K562 (cell line): ENCODE measurements at regions not wholly inside any gene's neighbourhood (a gene's known extent, or its start where the extent isn't known, plus 50 kb on each side); places are given as distances from the start of the nearest gene placed in this dataset.

Experiments used
- ATAC-seq: fragments of 200-7000 bp; cut with Tn5 transposase; 3 replicates; pipeline ENCODE4 v1.9.1; 2020; ENCODE audit warnings: moderate library complexity
- BruUV-seq: library from RNA; stranded (reverse); fragments of 400-500 nt; replicated peaks from 2 replicates; lab custom pipeline; 2021; lab: Mats Ljungman, UMichigan
- CTCF ChIA-PET: fragments of 300-600 bp; formaldehyde crosslinking; extraction: SDS; loops from one replicate; lab custom pipeline; 2021; ENCODE audit warnings: low intra/inter-chr PET ratio; lab: Yijun Ruan, JAX
- POLR2A ChIA-PET: fragments of 300-600, 350-650 bp; sonication (Branson Sonifier 250); formaldehyde crosslinking; extraction: SDS; loops from one replicate; lab custom pipeline; 2021; ENCODE audit warnings: antibody characterized with exemption, inconsistent platforms; lab: Yijun Ruan, JAX
- DNase-seq, 4 experiments: peaks; one replicate each; pipeline versions ENCODE4 v3.0.0 to v3.0.0-alpha.2; 2011 to 2018; ENCODE audit warnings: low spot score in 3 of 4, mixed read lengths in 3 of 4; ENCODE audit errors: extremely low read depth in 1 of 4
- FAIRE-seq: peaks from 2 replicates; lab custom pipeline; 2011; peaks lifted over from hg19 to GRCh38; lab: Jason Lieb, UNC
- H2AFZ ChIP-seq: 2 replicates; pipeline ENCODE4 v1.6.0; 2011; ENCODE audit warnings: low read depth, low read length, control low read depth, inconsistent platforms
- H3K27ac ChIP-seq: fragments of 200-600 bp; 3 replicates; pipeline ENCODE4 v1.8.0; 2011; ENCODE audit warnings: low read depth, mild to moderate bottlenecking, control low read depth, inconsistent platforms, low read length, moderate library complexity, mixed read lengths; ENCODE audit errors: extremely low read depth
- H3K27me3 ChIP-seq, 2 experiments: fragments of 300-600 bp in 1 of 2; 2 replicates in 1 of 2; 3 replicates in 1 of 2; pipeline versions ENCODE4 v1.6.0 to v1.8.0; 2011; ENCODE audit warnings: inconsistent platforms in 2 of 2, low read length in 2 of 2, mild to moderate bottlenecking in 1 of 2, mixed read lengths in 1 of 2, moderate library complexity in 1 of 2; ENCODE audit not compliant: control insufficient read depth in 2 of 2, insufficient read depth in 2 of 2
- H3K36me3 ChIP-seq: fragments of 300-600 bp; 3 replicates; pipeline ENCODE4 v1.8.0; 2011; ENCODE audit warnings: mild to moderate bottlenecking, low read length, inconsistent platforms; ENCODE audit not compliant: control insufficient read depth, insufficient read depth
- H3K4me1 ChIP-seq, 2 experiments: fragments of 200-600 bp in 1 of 2; replicated peaks in 1 of 2; 2 replicates in 1 of 2; 3 replicates in 1 of 2; pipeline versions ENCODE4 v1.5.1 to v1.8.0; 2011; ENCODE audit warnings: inconsistent platforms in 2 of 2, low read length in 2 of 2, mild to moderate bottlenecking in 1 of 2, mixed read lengths in 1 of 2, moderate library complexity in 1 of 2; ENCODE audit not compliant: control insufficient read depth in 2 of 2, insufficient read depth in 2 of 2
- H3K4me2 ChIP-seq: 2 replicates; pipeline ENCODE4 v1.6.1; 2011; ENCODE audit warnings: low read length, control low read depth, inconsistent platforms, mixed read lengths; ENCODE audit not compliant: insufficient read depth
- H3K4me3 ChIP-seq: fragments of 200-600 bp; sonication (generic), shearing (Covaris generic); 2 replicates; pipeline ENCODE4 v1.5.1; 2016; ENCODE audit warnings: control low read depth, inconsistent platforms
- H3K79me2 ChIP-seq: fragments of 200-600 bp; 3 replicates; pipeline ENCODE4 v1.8.0; 2011; ENCODE audit warnings: low read length, inconsistent platforms; ENCODE audit not compliant: control insufficient read depth, insufficient read depth
- H3K9ac ChIP-seq, 2 experiments: 2 replicates each; pipeline versions ENCODE4 v1.6.0 to v1.6.1; 2011; ENCODE audit warnings: low read depth in 2 of 2, low read length in 2 of 2, control low read depth in 1 of 2, inconsistent platforms in 1 of 2, mild to moderate bottlenecking in 1 of 2, mixed read lengths in 1 of 2; ENCODE audit not compliant: insufficient read depth in 1 of 2
- H3K9me1 ChIP-seq: one replicate; pipeline ENCODE4 v1.6.0; 2011; ENCODE audit warnings: inconsistent platforms, mild to moderate bottlenecking, low read length, moderate library complexity; ENCODE audit not compliant: control insufficient read depth, insufficient read depth
- H3K9me3 ChIP-seq: replicated peaks from 2 replicates; pipeline ENCODE4 v1.5.1; 2011; ENCODE audit warnings: low read depth, low read length, inconsistent platforms; ENCODE audit not compliant: control insufficient read depth, insufficient read depth
- H4K20me1 ChIP-seq: replicated peaks from 2 replicates; pipeline ENCODE4 v1.6.1; 2011; ENCODE audit warnings: low read length, inconsistent platforms, mixed read lengths; ENCODE audit not compliant: control insufficient read depth, insufficient read depth
- CHD4 ChIP-seq: fragments of 200-600 bp; sonication (generic); IDR thresholded peaks from 3 replicates; pipeline ENCODE4 v1.6.1; 2012; ENCODE audit warnings: low read depth, mild to moderate bottlenecking, mixed read lengths, low read length, inconsistent platforms; ENCODE audit not compliant: insufficient read depth, insufficient replicate concordance, poor library complexity, severe bottlenecking
- CTCFL ChIP-seq: IDR thresholded peaks from 2 replicates; pipeline ENCODE4 v1.6.1; 2011; ENCODE audit warnings: borderline replicate concordance, low read depth, mild to moderate bottlenecking, moderate library complexity, low read length; ENCODE audit not compliant: insufficient read depth, poor library complexity, severe bottlenecking
- DDX20 ChIP-seq: fragments of 450-650 bp; IDR thresholded peaks from 2 replicates; pipeline ENCODE4 v1.6.1; 2016; ENCODE audit warnings: missing genetic modification characterization, low read depth, mild to moderate bottlenecking, missing compliant biosample characterization, moderate library complexity
- DEAF1 ChIP-seq: fragments of 450-650 bp; formaldehyde crosslinking; IDR thresholded peaks from 2 replicates; pipeline ENCODE4 v1.4.0; 2020; ENCODE audit warnings: mild to moderate bottlenecking, moderate library complexity
- DPF2 ChIP-seq: fragments of 450-650 bp; IDR thresholded peaks from 2 replicates; pipeline ENCODE4 v1.6.1; 2016
- HDAC2 ChIP-seq: fragments of 450-650 bp; IDR thresholded peaks from 2 replicates; pipeline ENCODE4 v1.6.1; 2016; ENCODE audit warnings: mild to moderate bottlenecking
- HNRNPLL ChIP-seq: fragments of 200-400 bp; formaldehyde crosslinking; IDR thresholded peaks from 2 replicates; pipeline ENCODE4 v1.6.1; 2017; ENCODE audit warnings: low read length, low read depth, mild to moderate bottlenecking; ENCODE audit not compliant: poor library complexity, severe bottlenecking
- KLF10 ChIP-seq: fragments of 250-450 bp; sonication (Bioruptor Pico); IDR thresholded peaks from 2 replicates; pipeline ENCODE4 v1.6.1; 2021; ENCODE audit warnings: matching md5 sums
- LARP7 ChIP-seq: fragments of 450-650 bp; IDR thresholded peaks from 2 replicates; pipeline ENCODE4 v1.6.1; 2016
- MNT ChIP-seq, 2 experiments: fragments of 450-650 bp; conservative IDR thresholded peaks; 2 replicates each; pipeline ENCODE4 v1.6.1; 2017; ENCODE audit warnings: mild to moderate bottlenecking in 2 of 2, moderate library complexity in 2 of 2
- NEUROD1 ChIP-seq: fragments of 150-350 bp; IDR thresholded peaks from 2 replicates; pipeline ENCODE4 v1.6.1; 2014; ENCODE audit warnings: borderline replicate concordance, low read length, low read depth; ENCODE audit not compliant: partially characterized antibody
- RBM15 ChIP-seq: fragments of 200-400 bp; formaldehyde crosslinking; IDR thresholded peaks from 2 replicates; pipeline ENCODE4 v1.6.1; 2018; ENCODE audit warnings: mild to moderate bottlenecking, low read length, moderate library complexity; ENCODE audit not compliant: insufficient read depth
- RBM17 ChIP-seq: fragments of 200-400 bp; formaldehyde crosslinking; IDR thresholded peaks from 2 replicates; pipeline ENCODE4 v1.6.1; 2017; ENCODE audit warnings: low read depth, mild to moderate bottlenecking, low read length, borderline replicate concordance
- SRSF3 ChIP-seq: fragments of 200-400 bp; formaldehyde crosslinking; IDR thresholded peaks from 2 replicates; pipeline ENCODE4 v1.6.1; 2016; ENCODE audit warnings: mild to moderate bottlenecking, low read length, moderate library complexity; ENCODE audit not compliant: insufficient read depth
- TCF7L2 ChIP-seq: fragments of 150-350 bp; IDR thresholded peaks from 2 replicates; pipeline ENCODE4 v1.6.1; 2016; ENCODE audit warnings: low read depth, mild to moderate bottlenecking, low read length, moderate library complexity
- THAP12 ChIP-seq: fragments of 250-450 bp; sonication (Bioruptor Pico); IDR thresholded peaks from 2 replicates; pipeline ENCODE4 v1.9.0; 2021; ENCODE audit warnings: mild to moderate bottlenecking, inconsistent platforms
- WGBS: fragments of 100-300 bp; shearing (Covaris generic); methylation state at CpG from one replicate; pipeline ENCODE4 v1.1.6; 2016; ENCODE audit warnings: low coverage, mixed read lengths; ENCODE audit not compliant: insufficient coverage; ENCODE audit errors: missing lambda C conversion rate; 5-methylcytosine and 5-hydroxymethylcytosine counted together
- in situ Hi-C: fragments of 300-500 bp; cut with MboI; formaldehyde crosslinking; loops from 4 replicates; pipeline ENCODE4 v1.15.0; 2018; ENCODE audit warnings: inconsistent platforms, mixed read lengths
- intact Hi-C: fragments of 100-400 bp; cut with micrococcal nuclease; formaldehyde crosslinking; loops from 2 replicates; pipeline ENCODE4 v1.14.2; 2022

GRCh38 chr22:47854680-47855079, 1092.2 kb downstream of the TBC1D22A start:
- Histone ChIP-seq H3K36me3 (no peaks in the 10 kb centered on the region; the same call in 2 of the 3 replicates), H4K20me1 (no peaks in the 10 kb centered on the region), H3K9ac (no peak overlapping the region), H3K4me2 (no peak overlapping the region), H2AFZ (no peak overlapping the region), H3K9me1 (no peaks in the 10 kb centered on the region), H3K9me3 (no peaks in the 10 kb centered on the region), H3K27me3 (no peaks in the 10 kb centered on the region), H3K4me1 (no peaks in the 10 kb centered on the region), H3K27ac (no peak overlapping the region), H3K4me3 (no peak overlapping the region), H3K79me2 (no peaks in the 10 kb centered on the region)
- in situ Hi-C loops (no loop called here), intact Hi-C loops (no loop called here)
- no TSS peak for BruUV-seq
- 44% methylated on average over 3 of the region's 4 CpGs for WGBS
- DNase-seq = no peak
- ChIA-PET POLR2A (interaction anchor here (0.6 kb wide), 1 partner anchor 197 kb away, joined by 4 read pairs; no protein-coding TSS in a partner anchor), CTCF (no interaction called here)
- no peak for ATAC-seq
- TF ChIP-seq DEAF1 (CRISPR knock-in tag) (no peak), HNRNPLL (no peak), THAP12 (CRISPR knock-in tag) (no peak), DDX20 (no peak), KLF10 (CRISPR knock-in tag) (no peak), RBM15 (no peak), DPF2 (no peak), MNT (conservative IDR thresholded peaks at IDR 0.05) (no peak), LARP7 (no peak), HDAC2 (no peak), CHD4 (no peak), RBM17 (no peak), NEUROD1 (no peak), TCF7L2 (no peak), SRSF3 (no peak), CTCFL (no peak)
- FAIRE-seq = no peak
